ENCODE measurements at regions not wholly inside any gene's neighbourhood (a gene's known extent, or its start where the extent isn't known, plus 50 kb on each side); places are given as distances from the start of the nearest gene placed in this dataset.

GRCh38 chr20:19090332-19090731 is 122.1 kb upstream of the SLC24A3 start:
- DNase-seq (ENCODE audit: extremely low read depth in 1 of 4, low spot score in 3 of 4), result no peak
- no peak overlapping the region for H3K4me2 ChIP-seq (ENCODE audit: insufficient read depth, low read length)
- POLR2A ChIA-PET, result no interaction called here
- no TSS peak for BruUV-seq (replicated peaks)
- TF ChIP-seq ZNF696 (CRISPR knock-in tag; conservative IDR thresholded peaks at IDR 0.05) (no peak), HMBOX1 (IDR thresholded peaks at IDR 0.05) (no peak), ZNF561 (CRISPR knock-in tag; conservative IDR thresholded peaks at IDR 0.05) (no peak), TFE3 (CRISPR knock-in tag; IDR thresholded peaks at IDR 0.05) (no peak), PHB (CRISPR knock-in tag; IDR thresholded peaks at IDR 0.05) (no peak), TFAM (CRISPR knock-in tag; conservative IDR thresholded peaks at IDR 0.05) (no peak), ZNF655 (CRISPR knock-in tag; IDR thresholded peaks at IDR 0.05) (no peak), DLX4 (CRISPR knock-in tag; IDR thresholded peaks at IDR 0.05) (no peak), SNRNP70 (optimal IDR thresholded peaks at IDR 0.05; ENCODE audit: low read depth, low read length) (no peak), SETDB1 (IDR thresholded peaks at IDR 0.05; ENCODE audit: low read length) (no peak), WHSC1 (IDR thresholded peaks at IDR 0.05; ENCODE audit: low read length) (no peak), MAFF (IDR thresholded peaks at IDR 0.05; ENCODE audit: low read length) (no peak), CEBPG (CRISPR knock-in tag; IDR thresholded peaks at IDR 0.05) (no peak), CEBPG (tag; conservative IDR thresholded peaks at IDR 0.05 in 1 of 2, IDR thresholded peaks at IDR 0.05 in 1 of 2) (no peak), SMARCE1 (IDR thresholded peaks at IDR 0.05) (no peak), HSF4 (CRISPR knock-in tag; IDR thresholded peaks at IDR 0.05; ENCODE audit: borderline replicate concordance) (no peak), BHLHE40 (IDR thresholded peaks at IDR 0.05; ENCODE audit: low read length) (no peak)
- FAIRE-seq, result no peak
- 0% methylated on average over 5 of the region's 5 CpGs for WGBS (ENCODE audit: insufficient coverage, low coverage, missing lambda C conversion rate)
- CTCF ChIA-PET (ENCODE audit: low intra/inter-chr PET ratio), result no interaction called here
- no peaks in the 10 kb centered on the region for H3K79me2 ChIP-seq (ENCODE audit: control insufficient read depth, insufficient read depth, low read length)
- H2AFZ ChIP-seq (ENCODE audit: low read depth, low read length), result no peak overlapping the region
- no peaks in the 10 kb centered on the region for H3K9me3 ChIP-seq (replicated peaks; ENCODE audit: control insufficient read depth, insufficient read depth, low read depth, low read length)
- H3K9ac ChIP-seq (ENCODE audit: insufficient read depth in 1 of 2, low read depth in 2 of 2, low read length in 2 of 2), result no peak overlapping the region
- in situ Hi-C loops (cut with MboI), result no loop called here
- no peak overlapping the region for H3K4me3 ChIP-seq
- intact Hi-C loops (cut with micrococcal nuclease), result no loop called here
- H3K4me1 ChIP-seq (replicated peaks in 1 of 2; ENCODE audit: control insufficient read depth in 2 of 2, insufficient read depth in 2 of 2, low read length in 2 of 2), result no peaks in the 10 kb centered on the region
- ATAC-seq, result no peak
- H3K27ac ChIP-seq (ENCODE audit: extremely low read depth, low read depth, low read length), result no peak overlapping the region
- H3K27me3 ChIP-seq (ENCODE audit: control insufficient read depth in 2 of 2, insufficient read depth in 2 of 2, low read length in 2 of 2), result no peaks in the 10 kb centered on the region
- no peaks in the 10 kb centered on the region for H4K20me1 ChIP-seq (replicated peaks; ENCODE audit: control insufficient read depth, insufficient read depth, low read length)
- H3K9me1 ChIP-seq (ENCODE audit: control insufficient read depth, insufficient read depth, low read length), result no peaks in the 10 kb centered on the region
- no peaks in the 10 kb centered on the region for H3K36me3 ChIP-seq (ENCODE audit: control insufficient read depth, insufficient read depth, low read length)
